IgD-negative memory B cell (primary cell): ENCODE measurements at regions not wholly inside any gene's neighbourhood (a gene's known extent, or its start where the extent isn't known, plus 50 kb on each side); places are given as distances from the start of the nearest gene placed in this dataset.

Experiments used
- H3K27ac Mint-ChIP-seq, 3 donors: one replicate each; pipeline ENCODE4 v1.8.0; 2020 to 2022; ENCODE audit warnings: mild to moderate bottlenecking in 3 of 3, mixed read lengths in 3 of 3, moderate library complexity in 1 of 3
- H3K27me3 Mint-ChIP-seq: one replicate; pipeline ENCODE4 v1.8.0; 2021; ENCODE audit warnings: mixed read lengths
- H3K36me3 Mint-ChIP-seq: one replicate; pipeline ENCODE4 v1.8.0; 2020; ENCODE audit warnings: mild to moderate bottlenecking, mixed read lengths
- H3K4me1 Mint-ChIP-seq, 3 donors: one replicate each; pipeline ENCODE4 v1.8.0; 2020 to 2022; ENCODE audit warnings: mixed read lengths in 3 of 3, mild to moderate bottlenecking in 1 of 3
- H3K4me3 Mint-ChIP-seq, 4 donors: one replicate each; pipeline ENCODE4 v1.8.0; 2020 to 2022; ENCODE audit warnings: mild to moderate bottlenecking in 4 of 4, mixed read lengths in 4 of 4, moderate library complexity in 3 of 4
- H3K9me3 Mint-ChIP-seq, 3 donors: one replicate each; pipeline ENCODE4 v1.8.0; 2020 to 2021; ENCODE audit warnings: mixed read lengths in 3 of 3, mild to moderate bottlenecking in 1 of 3

DNA sequence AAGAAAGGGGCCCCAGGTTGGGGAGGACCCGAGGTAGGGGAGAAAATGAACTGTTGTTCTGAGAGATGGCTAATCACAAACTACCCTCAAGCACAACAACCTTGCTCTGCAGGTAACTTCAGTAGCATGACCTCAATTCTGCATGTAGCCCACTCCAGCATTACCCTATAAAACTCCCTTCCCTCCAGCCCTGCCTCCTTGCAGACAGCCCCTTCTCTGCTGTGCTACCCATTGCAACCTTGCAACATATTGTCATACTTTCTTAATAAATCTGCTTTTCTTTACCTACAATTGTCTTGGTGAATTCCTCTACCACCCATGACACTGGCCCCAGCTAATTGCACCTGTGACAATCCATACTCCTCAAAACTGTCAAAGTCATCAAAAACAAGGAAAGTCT lies 428.9 kb downstream of the MATN1 start:
- Mint-ChIP-seq H3K4me3 (no peak overlapping the region), H3K27me3 (peaks cover 15% of the 10 kb centered on the region), H3K36me3 (no peaks in the 10 kb centered on the region), H3K4me1 (no peaks in the 10 kb centered on the region), H3K27ac (no peak overlapping the region), H3K9me3 (peaks cover 1 to 8% (median 4%) of the 10 kb centered on the region in 3 donors)

DNA sequence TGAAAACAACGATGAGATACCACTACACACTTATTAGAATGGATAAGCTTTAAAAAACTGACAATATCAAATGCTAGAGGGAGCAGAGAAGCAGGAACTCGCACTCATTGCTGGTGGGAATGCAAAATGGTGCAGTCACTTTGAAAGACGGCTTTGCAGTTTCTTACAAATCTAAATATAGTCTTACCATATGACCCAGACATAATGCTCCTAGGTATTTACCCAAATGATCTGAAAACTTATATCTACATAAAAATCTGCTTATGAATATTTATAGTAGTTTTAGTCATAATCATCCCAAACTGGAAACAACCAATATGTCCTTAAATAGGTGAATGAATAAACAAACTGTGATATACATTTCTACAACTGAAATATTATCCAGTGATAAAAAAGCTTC lies 430.9 kb downstream of the MATN1 start:
- no peaks in the 10 kb centered on the region for H3K36me3 Mint-ChIP-seq
- H3K27ac Mint-ChIP-seq, result no peak overlapping the region
- peaks cover 0 to 4% (median 0%) of the 10 kb centered on the region in 3 donors for H3K9me3 Mint-ChIP-seq
- H3K27me3 Mint-ChIP-seq, result peaks cover 13% of the 10 kb centered on the region
- no peaks in the 10 kb centered on the region for H3K4me1 Mint-ChIP-seq
- H3K4me3 Mint-ChIP-seq, result no peak overlapping the region

DNA sequence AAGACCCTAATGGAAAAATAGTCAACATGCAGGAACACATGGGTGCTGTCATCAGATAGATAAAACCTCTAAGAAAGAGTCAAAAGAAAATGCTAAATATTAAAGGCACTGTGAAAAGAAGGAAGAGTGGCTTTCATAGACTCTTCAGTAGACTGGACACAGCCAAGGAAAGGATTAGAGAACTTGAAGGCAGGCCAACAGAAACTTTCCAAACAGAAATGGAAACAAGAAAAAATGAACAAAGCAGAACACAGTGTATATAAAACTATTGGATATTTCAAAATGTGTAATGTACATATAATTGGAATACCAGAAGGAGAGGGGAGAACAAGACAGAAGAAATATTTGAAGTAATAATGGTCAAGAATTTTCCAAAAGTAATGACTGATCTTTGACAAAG lies 431.9 kb downstream of the MATN1 start:
- H3K36me3 Mint-ChIP-seq, result no peaks in the 10 kb centered on the region
- H3K4me3 Mint-ChIP-seq, result no peak overlapping the region
- H3K27me3 Mint-ChIP-seq, result peaks cover 14% of the 10 kb centered on the region
- H3K27ac Mint-ChIP-seq, result no peak overlapping the region
- H3K4me1 Mint-ChIP-seq, result no peaks in the 10 kb centered on the region
- H3K9me3 Mint-ChIP-seq, result no peaks in the 10 kb centered on the region

DNA sequence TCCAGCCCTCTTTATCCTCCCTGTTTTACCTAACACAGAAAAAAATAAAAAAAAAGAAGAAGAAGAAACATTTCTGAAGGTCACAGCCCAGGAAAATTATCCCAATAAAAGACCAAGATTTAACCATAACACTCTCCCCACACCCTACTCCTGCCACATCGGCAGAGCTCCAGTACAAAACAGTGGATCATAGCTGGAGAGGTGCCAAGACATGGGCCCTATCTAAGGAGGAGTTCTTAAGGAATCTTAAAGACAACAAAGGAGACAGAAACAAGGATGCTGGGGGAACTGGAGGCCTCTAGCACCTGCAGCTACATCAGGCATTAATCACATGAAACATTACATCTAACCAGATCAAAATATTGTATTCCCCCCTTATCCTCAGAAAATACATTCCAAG lies 432.8 kb downstream of the MATN1 start:
- peaks cover 14% of the 10 kb centered on the region for H3K27me3 Mint-ChIP-seq
- H3K4me1 Mint-ChIP-seq, result no peaks in the 10 kb centered on the region
- H3K4me3 Mint-ChIP-seq, result no peak overlapping the region
- H3K27ac Mint-ChIP-seq, result no peak overlapping the region
- no peaks in the 10 kb centered on the region for H3K36me3 Mint-ChIP-seq
- no peaks in the 10 kb centered on the region for H3K9me3 Mint-ChIP-seq

DNA sequence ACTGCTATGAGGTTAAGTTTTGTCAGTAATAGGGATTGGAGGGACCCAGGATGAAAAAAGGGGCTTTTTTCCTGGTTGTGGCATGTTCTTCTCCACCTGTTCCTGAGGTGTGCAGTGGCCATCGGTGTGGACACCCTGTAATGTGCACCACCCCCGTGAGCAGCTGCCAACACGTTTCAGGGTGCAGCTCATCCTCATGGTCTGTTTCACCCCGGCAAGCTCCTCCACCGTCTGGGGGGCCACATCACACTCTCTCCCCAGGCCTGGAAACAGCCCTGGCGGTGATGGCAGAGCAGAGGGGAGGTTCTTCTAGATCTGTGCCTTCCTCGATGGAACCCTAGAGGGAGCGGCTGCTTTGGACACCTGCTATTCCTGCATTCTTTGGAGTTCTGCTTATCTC lies 435.4 kb downstream of the MATN1 start:
- H3K27me3 Mint-ChIP-seq, result peaks cover 9% of the 10 kb centered on the region

DNA sequence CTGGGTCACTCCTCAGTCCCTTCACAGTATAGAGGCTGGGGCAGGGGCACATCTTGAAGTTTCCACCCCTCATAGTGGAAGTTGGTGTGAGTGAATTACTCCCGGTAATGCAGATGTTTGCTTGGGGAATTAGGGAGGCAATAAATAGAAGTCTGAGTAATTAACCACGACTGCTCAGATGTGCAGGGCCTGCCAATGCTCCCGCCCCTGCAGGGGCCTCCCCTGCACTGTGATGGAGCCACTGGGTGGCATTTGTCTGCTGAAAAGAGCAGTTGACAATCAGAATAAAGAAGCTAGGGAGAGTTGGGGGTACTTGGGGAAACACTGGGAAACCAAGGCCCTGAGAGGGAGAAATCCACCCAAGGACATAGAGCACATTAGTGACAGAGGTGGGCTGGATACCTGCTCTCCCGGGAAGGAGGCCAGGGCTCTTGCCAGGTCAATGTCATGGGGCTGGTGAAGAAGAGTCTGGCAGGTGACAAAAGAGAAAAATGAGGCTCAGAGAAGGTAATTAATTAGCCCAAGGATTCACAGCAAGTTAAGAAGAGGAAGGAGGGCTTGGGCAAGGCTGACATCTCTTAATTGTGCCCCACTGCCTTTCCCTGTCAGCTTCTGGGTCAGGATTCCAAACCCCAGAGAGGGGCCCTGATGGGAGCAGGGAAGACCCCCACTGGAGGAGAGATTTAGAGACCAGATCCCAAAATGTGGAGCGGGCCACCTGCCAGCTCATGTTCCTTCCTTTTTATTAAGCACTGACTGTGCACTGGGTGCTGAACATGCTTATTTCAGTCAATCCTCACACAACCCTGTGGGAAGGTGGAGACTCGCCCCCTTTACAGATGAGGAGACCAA lies 436.2 kb downstream of the MATN1 start:
- Mint-ChIP-seq H3K4me1 (no peaks in the 10 kb centered on the region), H3K9me3 (no peaks in the 10 kb centered on the region), H3K4me3 (no peak overlapping the region), H3K27me3 (peaks cover 9% of the 10 kb centered on the region), H3K27ac (no peak overlapping the region), H3K36me3 (no peaks in the 10 kb centered on the region)

More for the DNA sequence above, 435.4 kb downstream of the MATN1 start:
- Mint-ChIP-seq H3K36me3 (no peaks in the 10 kb centered on the region), H3K27ac (no peak overlapping the region), H3K9me3 (no peaks in the 10 kb centered on the region), H3K4me3 (no peak overlapping the region), H3K4me1 (no peaks in the 10 kb centered on the region)

DNA sequence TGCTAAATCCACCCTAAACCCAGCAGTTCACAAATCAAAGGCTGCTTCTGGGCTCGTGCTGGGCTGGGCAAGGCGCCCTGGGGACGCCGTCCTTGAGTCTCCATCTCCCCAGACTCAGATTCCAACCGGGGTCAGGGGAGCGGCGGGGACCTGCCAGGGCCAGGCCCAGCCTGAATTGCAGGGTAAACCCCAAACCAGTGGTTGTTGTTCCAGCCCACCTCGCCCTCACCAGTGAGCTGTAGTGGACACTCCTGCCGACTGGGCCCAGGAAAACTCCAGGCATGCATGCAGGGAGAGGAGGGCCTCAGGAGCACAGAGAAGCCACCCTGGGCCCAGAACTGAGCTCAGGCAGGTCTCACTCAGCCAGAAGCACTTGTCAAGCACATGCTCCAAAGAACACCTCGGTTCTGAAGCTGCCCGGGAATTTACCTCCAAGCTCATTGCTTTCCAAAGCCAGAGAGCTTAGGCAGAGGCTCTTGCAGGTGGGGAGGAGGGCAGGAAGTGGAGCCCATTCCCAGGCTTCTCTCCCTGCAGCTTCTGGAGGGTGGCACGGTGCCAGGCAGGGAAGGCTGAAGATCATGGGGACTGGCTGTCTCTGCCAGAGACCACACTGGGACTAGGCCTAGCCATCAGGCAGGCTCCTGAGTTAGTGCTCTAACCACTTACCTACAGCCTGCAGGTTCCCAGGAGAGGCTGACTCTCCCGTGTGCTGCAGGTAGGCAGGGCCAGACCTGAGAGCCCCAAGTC lies 437.0 kb downstream of the MATN1 start:
- no peaks in the 10 kb centered on the region for H3K4me1 Mint-ChIP-seq

DNA sequence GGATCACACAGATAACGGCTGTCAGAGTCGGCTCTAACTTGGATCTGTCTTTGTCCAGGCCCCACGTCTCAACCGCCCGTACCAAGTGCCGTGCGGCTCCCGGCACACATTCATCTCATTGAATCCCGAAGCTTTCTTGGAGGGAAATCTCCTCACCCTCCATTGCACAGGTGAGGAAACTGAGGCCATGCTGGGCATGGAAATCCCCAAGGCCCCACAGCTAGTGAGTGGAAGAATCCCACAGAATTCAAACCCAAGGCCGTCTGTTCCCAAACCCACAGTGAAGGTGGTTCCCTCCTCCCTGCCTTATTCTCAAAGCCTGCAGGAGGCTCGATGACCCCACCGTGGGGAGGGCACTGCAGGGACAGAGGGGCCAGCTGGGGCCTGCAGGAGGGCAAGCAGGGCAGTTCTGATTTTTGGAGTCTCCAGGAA lies 437.9 kb downstream of the MATN1 start:
- Mint-ChIP-seq H3K4me3 (no peak overlapping the region), H3K36me3 (no peaks in the 10 kb centered on the region), H3K27me3 (peaks cover 6% of the 10 kb centered on the region), H3K4me1 (no peaks in the 10 kb centered on the region), H3K27ac (no peak overlapping the region), H3K9me3 (no peaks in the 10 kb centered on the region)

More for the DNA sequence above, 437.0 kb downstream of the MATN1 start:
- no peaks in the 10 kb centered on the region for H3K9me3 Mint-ChIP-seq
- H3K27ac Mint-ChIP-seq, result no peak overlapping the region
- peaks cover 7% of the 10 kb centered on the region for H3K27me3 Mint-ChIP-seq
- no peak overlapping the region for H3K4me3 Mint-ChIP-seq
- H3K36me3 Mint-ChIP-seq, result no peaks in the 10 kb centered on the region

DNA sequence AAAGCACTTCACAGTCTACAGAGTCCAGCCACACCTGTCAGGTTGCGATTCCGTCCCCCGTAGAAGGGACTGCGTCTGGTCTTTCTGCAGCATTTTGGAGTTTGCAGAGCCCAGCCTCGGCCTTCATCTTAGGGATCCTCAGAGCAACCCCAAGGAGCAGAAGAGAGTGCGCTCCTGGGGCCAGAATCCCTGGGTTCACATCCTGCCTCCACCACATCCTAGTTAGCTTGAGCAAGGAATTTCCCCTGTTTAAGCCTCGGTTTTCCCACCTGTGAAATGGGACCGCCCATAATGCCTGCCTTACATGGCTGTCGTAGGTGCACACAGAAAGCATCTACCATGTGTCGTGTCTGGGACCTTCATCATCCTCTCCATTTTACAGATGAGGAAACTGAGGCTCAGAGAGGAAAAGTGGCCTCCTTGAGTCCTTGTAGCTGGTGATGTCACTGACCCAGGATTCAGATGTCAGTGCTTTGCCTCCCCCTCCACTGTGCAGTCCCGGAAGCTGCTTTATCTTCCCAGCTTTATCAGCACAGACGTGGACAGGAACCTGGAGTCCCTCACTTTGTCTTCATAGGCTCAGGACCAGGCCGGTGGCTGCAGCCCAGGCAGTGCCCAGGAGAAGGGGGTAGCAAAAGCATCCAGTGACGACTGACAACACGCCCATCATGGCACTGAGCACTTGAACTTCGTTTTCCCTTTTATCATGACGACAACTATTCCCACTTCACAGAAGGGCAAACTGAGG lies 438.5 kb downstream of the MATN1 start:
- Mint-ChIP-seq H3K4me3 (no peak overlapping the region), H3K27ac (no peak overlapping the region), H3K36me3 (no peaks in the 10 kb centered on the region), H3K9me3 (no peaks in the 10 kb centered on the region), H3K4me1 (no peaks in the 10 kb centered on the region), H3K27me3 (peaks cover 6% of the 10 kb centered on the region)

DNA sequence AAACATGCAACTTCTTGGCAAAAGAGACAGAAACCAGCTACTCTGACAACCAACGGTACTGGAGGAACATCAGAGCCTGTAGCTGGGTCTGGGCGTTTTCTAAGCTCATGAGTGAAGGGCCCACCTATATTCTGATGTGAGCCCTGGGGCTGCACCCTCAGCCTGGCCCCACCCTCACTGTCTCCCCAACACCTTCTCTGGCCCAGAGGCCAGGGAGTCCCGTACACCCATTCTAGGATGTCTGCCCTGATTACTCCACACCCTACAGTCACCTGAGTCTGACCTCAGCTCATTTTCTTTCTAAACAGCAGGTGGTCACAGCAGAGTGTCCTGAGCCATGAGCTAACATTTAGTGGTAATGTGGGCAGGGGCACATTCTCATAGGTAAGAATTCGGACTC lies 439.2 kb downstream of the MATN1 start:
- H3K4me3 Mint-ChIP-seq, result no peak overlapping the region

DNA sequence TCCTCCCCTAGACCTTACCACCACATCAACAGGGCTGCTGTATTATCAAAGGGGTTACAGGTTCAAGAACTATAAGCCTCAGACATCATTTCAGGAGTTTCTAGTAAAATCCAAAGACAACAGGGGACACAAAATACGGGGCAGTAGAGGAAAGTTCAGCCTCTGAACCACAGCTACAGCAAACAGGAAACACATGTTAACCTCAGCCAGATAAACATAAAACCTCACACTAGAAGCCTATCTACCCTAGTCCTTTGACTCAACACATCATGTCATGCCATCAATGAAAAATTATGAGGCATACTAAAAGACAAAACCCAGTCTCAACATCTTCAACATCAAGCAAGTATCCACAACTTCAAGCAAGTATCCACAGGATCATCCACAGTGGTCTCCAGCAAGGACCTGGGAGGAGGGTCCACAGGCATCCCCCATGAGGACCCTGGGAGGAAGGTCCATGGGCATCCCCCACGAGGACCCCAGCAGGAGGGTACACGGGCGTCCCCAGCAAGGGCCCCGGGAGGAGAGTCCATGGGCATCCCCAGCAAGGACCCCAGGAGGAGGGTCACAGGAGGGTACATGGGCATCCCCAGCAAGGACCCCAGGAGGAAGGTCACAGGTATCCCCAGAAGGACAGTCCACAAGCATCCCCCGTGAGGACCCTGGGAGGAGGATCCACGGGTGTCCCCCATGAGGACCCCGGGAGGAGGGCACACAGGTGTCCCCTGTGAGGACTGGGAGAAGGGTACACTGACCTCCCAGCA lies 440.0 kb downstream of the MATN1 start:
- Mint-ChIP-seq H3K27ac (no peak overlapping the region), H3K4me1 (no peaks in the 10 kb centered on the region), H3K36me3 (no peaks in the 10 kb centered on the region), H3K9me3 (no peaks in the 10 kb centered on the region), H3K4me3 (no peak overlapping the region), H3K27me3 (peaks cover 9% of the 10 kb centered on the region)

More for the DNA sequence above, 439.2 kb downstream of the MATN1 start:
- Mint-ChIP-seq H3K27ac (no peak overlapping the region), H3K36me3 (no peaks in the 10 kb centered on the region), H3K27me3 (peaks cover 6% of the 10 kb centered on the region), H3K4me1 (no peaks in the 10 kb centered on the region), H3K9me3 (no peaks in the 10 kb centered on the region)

DNA sequence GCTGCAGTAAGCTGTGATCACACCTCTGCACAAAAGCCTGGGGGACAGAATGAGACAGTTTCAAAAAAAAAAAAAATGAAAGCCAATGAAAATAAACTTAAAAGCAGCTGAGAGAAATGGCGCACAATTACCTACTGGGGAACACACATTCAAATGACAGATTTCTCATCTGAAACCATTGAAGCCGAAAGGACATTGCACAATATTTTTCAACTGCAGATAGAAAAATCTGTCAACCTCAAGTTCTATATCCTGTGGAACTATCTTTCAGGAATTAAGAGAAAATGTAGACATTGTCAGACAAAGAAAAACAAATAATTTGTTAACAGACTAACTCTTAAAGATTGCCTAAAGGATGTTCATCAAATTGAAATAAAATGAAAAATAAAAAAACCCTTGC lies 442.8 kb downstream of the MATN1 start:
- Mint-ChIP-seq H3K4me1 (no peaks in the 10 kb centered on the region), H3K9me3 (no peaks in the 10 kb centered on the region), H3K36me3 (no peaks in the 10 kb centered on the region), H3K4me3 (no peak overlapping the region), H3K27me3 (peaks cover 5% of the 10 kb centered on the region), H3K27ac (no peak overlapping the region)

DNA sequence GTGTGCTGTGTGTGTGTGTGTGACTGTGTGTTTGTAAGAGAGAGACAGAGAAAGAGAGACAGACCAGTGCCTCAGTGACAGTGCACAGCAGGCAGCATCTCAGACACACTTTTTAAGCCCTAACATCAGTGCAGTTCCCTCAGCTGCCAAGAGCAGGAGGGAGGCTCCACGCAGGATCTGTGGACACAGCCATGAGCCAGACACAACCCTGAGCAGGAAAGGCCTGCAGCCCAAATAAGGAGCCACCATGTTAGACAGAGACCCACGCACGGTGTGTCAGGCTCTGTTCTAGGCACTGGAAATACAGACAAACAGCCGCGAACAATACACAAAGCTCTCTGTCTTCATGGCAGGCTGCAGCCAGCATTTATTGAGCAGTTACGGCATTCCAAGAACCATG lies 445.5 kb downstream of the MATN1 start:
- no peaks in the 10 kb centered on the region for H3K4me1 Mint-ChIP-seq

DNA sequence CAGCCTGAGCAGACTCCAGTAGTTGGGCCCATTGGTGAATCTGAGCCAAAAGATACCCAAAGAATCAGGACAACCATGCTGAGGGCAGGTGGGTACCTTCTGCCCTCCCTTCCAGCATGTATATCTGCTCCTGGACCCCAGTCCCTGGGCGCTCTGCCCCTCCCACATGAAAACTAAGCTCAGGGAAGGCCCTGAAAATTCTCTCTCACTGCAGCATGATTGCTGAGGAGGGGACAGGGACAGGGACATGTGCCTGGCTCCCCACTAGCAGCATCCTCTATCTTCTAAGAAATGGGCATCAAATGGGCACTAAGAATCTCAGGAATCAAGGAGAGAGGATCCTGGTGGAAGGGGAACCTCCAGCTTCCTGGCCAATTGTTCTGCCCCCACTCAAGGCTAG lies 446.0 kb downstream of the MATN1 start:
- Mint-ChIP-seq H3K4me1 (no peaks in the 10 kb centered on the region), H3K27ac (no peak overlapping the region), H3K9me3 (no peaks in the 10 kb centered on the region), H3K27me3 (peaks cover 5% of the 10 kb centered on the region), H3K4me3 (no peak overlapping the region), H3K36me3 (no peaks in the 10 kb centered on the region)

More for the DNA sequence above, 445.5 kb downstream of the MATN1 start:
- Mint-ChIP-seq H3K36me3 (no peaks in the 10 kb centered on the region), H3K9me3 (no peaks in the 10 kb centered on the region), H3K27me3 (peaks cover 5% of the 10 kb centered on the region), H3K27ac (no peak overlapping the region), H3K4me3 (no peak overlapping the region)
